H1 (cell line): ENCODE measurements at regions not wholly inside any gene's neighbourhood (a gene's known extent, or its start where the extent isn't known, plus 50 kb on each side); places are given as distances from the start of the nearest gene placed in this dataset.

Experiments
- CTCF ChIA-PET: fragments of 300-600 bp; sonication (Branson Sonifier 250); formaldehyde crosslinking; loops from one replicate; lab custom pipeline; 2021; ENCODE audit not compliant: partially characterized antibody; lab: Charles Lee
- POLR2A ChIA-PET: fragments of 300-600 bp; sonication (Branson Sonifier 250); formaldehyde crosslinking; loops from one replicate; lab custom pipeline; 2021; ENCODE audit warnings: inconsistent platforms; ENCODE audit not compliant: partially characterized antibody; lab: Charles Lee
- DNase-seq, 2 experiments: peaks; one replicate each; pipeline versions ENCODE4 v3.0.0 to v3.0.0-alpha.2; 2010 to 2022; ENCODE audit warnings: low spot score in 2 of 2, low read depth in 1 of 2, mixed read lengths in 1 of 2
- FAIRE-seq: peaks from 2 replicates; lab custom pipeline; 2011; peaks lifted over from hg19 to GRCh38; lab: Jason Lieb, UNC
- H2AFZ ChIP-seq: 2 replicates; pipeline ENCODE4 v1.8.1; 2012; ENCODE audit warnings: low read length, inconsistent platforms
- H2AK5ac ChIP-seq: 2 replicates; pipeline ENCODE4 v1.6.1; 2013; ENCODE audit warnings: low read depth, low read length
- H2BK120ac ChIP-seq: replicated peaks from 2 replicates; pipeline ENCODE3; 2013; ENCODE audit warnings: low read depth, low read length, inconsistent platforms
- H2BK12ac ChIP-seq: 2 replicates; pipeline ENCODE4 v1.6.1; 2013; ENCODE audit warnings: low read depth, low read length
- H2BK15ac ChIP-seq: 2 replicates; pipeline ENCODE4 v1.6.1; 2013; ENCODE audit warnings: low read length
- H2BK20ac ChIP-seq: 2 replicates; pipeline ENCODE4 v1.6.1; 2013; ENCODE audit warnings: low read length
- H2BK5ac ChIP-seq: 2 replicates; pipeline ENCODE4 v1.6.1; 2013; ENCODE audit warnings: low read depth, low read length
- H3K14ac ChIP-seq: 2 replicates; pipeline ENCODE4 v1.6.1; 2013; ENCODE audit warnings: inconsistent platforms; ENCODE audit not compliant: insufficient read length
- H3K18ac ChIP-seq: 2 replicates; pipeline ENCODE4 v1.6.1; 2013; ENCODE audit warnings: low read length; ENCODE audit errors: extremely low read depth
- H3K23ac ChIP-seq: 2 replicates; pipeline ENCODE4 v1.6.1; 2013; ENCODE audit warnings: inconsistent platforms; ENCODE audit not compliant: insufficient read length
- H3K23me2 ChIP-seq: 2 replicates; pipeline ENCODE4 v1.6.1; 2013; ENCODE audit warnings: low read depth, low read length
- H3K27ac ChIP-seq: 2 replicates; pipeline ENCODE4 v1.6.1; 2011; ENCODE audit warnings: low read depth, low read length, inconsistent platforms
- H3K27me3 ChIP-seq, 4 experiments: replicated peaks in 1 of 4; 1 replicate in 1 of 4; 2 replicates in 3 of 4; pipeline versions ENCODE4 v1.6.1 to v1.8.1; 2011 to 2013; ENCODE audit warnings: low read length in 3 of 4, mild to moderate bottlenecking in 3 of 4, inconsistent platforms in 2 of 4, mixed read lengths in 2 of 4, moderate library complexity in 1 of 4; ENCODE audit not compliant: control insufficient read depth in 3 of 4, insufficient read depth in 3 of 4; ENCODE audit errors: extremely low read depth in 1 of 4
- H3K36me3 ChIP-seq, 4 experiments: 2 replicates each; pipeline versions ENCODE4 v1.6.1 to v1.8.1; 2011 to 2013; ENCODE audit warnings: mild to moderate bottlenecking in 4 of 4, low read length in 3 of 4, moderate library complexity in 2 of 4, control low read depth in 1 of 4, inconsistent platforms in 1 of 4; ENCODE audit not compliant: insufficient read depth in 4 of 4, control insufficient read depth in 2 of 4
- H3K4ac ChIP-seq: replicated peaks from 2 replicates; pipeline ENCODE3; 2013; ENCODE audit warnings: low read length, low read depth, mixed read lengths, inconsistent platforms; ENCODE audit not compliant: insufficient read length
- H3K4me1 ChIP-seq, 4 experiments: replicated peaks in 1 of 4; 1 replicate in 1 of 4; 2 replicates in 3 of 4; pipeline versions ENCODE4 v1.6.1 to v1.8.1; 2011 to 2013; ENCODE audit warnings: low read length in 3 of 4, inconsistent platforms in 2 of 4, mixed read lengths in 1 of 4; ENCODE audit not compliant: insufficient read depth in 4 of 4, control insufficient read depth in 3 of 4
- H3K4me2 ChIP-seq, 2 experiments: 2 replicates each; pipeline versions ENCODE4 v1.6.1 to v1.8.1; 2011 to 2013; ENCODE audit warnings: low read depth in 2 of 2, low read length in 2 of 2, control low read depth in 1 of 2, inconsistent platforms in 1 of 2, mild to moderate bottlenecking in 1 of 2; ENCODE audit not compliant: insufficient read depth in 1 of 2
- H3K4me3 ChIP-seq, 4 experiments: fragments of 200-600, 300-600 bp in 1 of 4; sonication (generic), shearing (Covaris generic), sonication (Bioruptor Twin) in 1 of 4; 2 replicates each; pipeline versions ENCODE4 v1.5.1 to v1.8.1; 2011 to 2016; ENCODE audit warnings: low read length in 4 of 4, low read depth in 3 of 4, control low read depth in 2 of 4, inconsistent platforms in 2 of 4, mild to moderate bottlenecking in 2 of 4, mixed read lengths in 1 of 4, moderate library complexity in 1 of 4; ENCODE audit not compliant: insufficient read depth in 2 of 4; ENCODE audit errors: extremely low read depth in 1 of 4
- H3K56ac ChIP-seq: replicated peaks from 2 replicates; pipeline ENCODE3; 2013; ENCODE audit warnings: low read depth, mild to moderate bottlenecking, mixed read lengths, low read length, inconsistent platforms; ENCODE audit not compliant: insufficient read length
- H3K79me1 ChIP-seq: 2 replicates; pipeline ENCODE4 v1.6.1; 2013; ENCODE audit warnings: low read depth, low read length, control low read depth
- H3K79me2 ChIP-seq, 2 experiments: 2 replicates each; pipeline versions ENCODE4 v1.6.1 to v1.8.1; 2012 to 2013; ENCODE audit warnings: low read length in 2 of 2, mild to moderate bottlenecking in 2 of 2, inconsistent platforms in 1 of 2; ENCODE audit not compliant: insufficient read depth in 2 of 2, control insufficient read depth in 1 of 2
- H3K9ac ChIP-seq, 4 experiments: replicated peaks in 1 of 4; 1 replicate in 1 of 4; 2 replicates in 3 of 4; pipeline versions ENCODE4 v1.6.1 to v1.8.1; 2011 to 2013; ENCODE audit warnings: low read depth in 3 of 4, low read length in 3 of 4, control low read depth in 2 of 4, mild to moderate bottlenecking in 2 of 4, moderate library complexity in 2 of 4, inconsistent platforms in 1 of 4; ENCODE audit errors: extremely low read depth in 1 of 4
- H3K9me3 ChIP-seq, 2 experiments: 2 replicates each; pipeline versions ENCODE4 v1.6.1 to v1.8.1; 2012 to 2013; ENCODE audit warnings: mild to moderate bottlenecking in 2 of 2, moderate library complexity in 2 of 2, control low read depth in 1 of 2, inconsistent platforms in 1 of 2, low read depth in 1 of 2, low read length in 1 of 2, mixed read lengths in 1 of 2; ENCODE audit not compliant: insufficient read depth in 2 of 2
- H4K20me1 ChIP-seq, 2 experiments: replicated peaks in 1 of 2; 2 replicates each; pipeline versions ENCODE3 to v1.8.1; 2011 to 2013; ENCODE audit warnings: inconsistent platforms in 2 of 2, low read length in 2 of 2, mild to moderate bottlenecking in 1 of 2; ENCODE audit not compliant: insufficient read depth in 2 of 2, control insufficient read depth in 1 of 2
- H4K5ac ChIP-seq: 2 replicates; pipeline ENCODE4 v1.6.1; 2013; ENCODE audit warnings: low read length, low read depth, mixed read lengths, inconsistent platforms; ENCODE audit not compliant: insufficient read length
- H4K8ac ChIP-seq: 2 replicates; pipeline ENCODE4 v1.8.0; 2013; ENCODE audit warnings: mild to moderate bottlenecking, moderate library complexity, low read length, inconsistent platforms; ENCODE audit not compliant: insufficient read depth; ENCODE audit errors: extremely low read depth
- H4K91ac ChIP-seq: replicated peaks from 2 replicates; pipeline ENCODE3; 2013; ENCODE audit warnings: low read length, mixed read lengths, inconsistent platforms; ENCODE audit not compliant: insufficient read length
- CHD2 ChIP-seq: IDR thresholded peaks from 2 replicates; pipeline ENCODE4 v1.6.1; 2012; ENCODE audit warnings: low read length, improper control_type of control experiment
- CTBP2 ChIP-seq: IDR thresholded peaks from 2 replicates; pipeline ENCODE4 v1.7.0; 2011; ENCODE audit warnings: borderline replicate concordance, mild to moderate bottlenecking, moderate library complexity, mixed read lengths, low read length; ENCODE audit not compliant: insufficient read depth, insufficient read length
- JUN ChIP-seq: IDR thresholded peaks from 2 replicates; pipeline ENCODE4 v1.6.1; 2011; ENCODE audit warnings: low read depth, mild to moderate bottlenecking, improper control_type of control experiment, low read length
- KDM1A ChIP-seq: fragments of 200-600, 300-600 bp; sonication (generic); IDR thresholded peaks from 2 replicates; pipeline ENCODE4 v1.7.1; 2016; ENCODE audit warnings: mild to moderate bottlenecking, low read length, borderline replicate concordance
- MAX ChIP-seq: IDR thresholded peaks from 2 replicates; pipeline ENCODE4 v1.6.1; 2012; ENCODE audit warnings: inconsistent platforms
- WGBS, 2 experiments: shearing (Covaris generic) in 1 of 2; methylation state at CpG; one replicate each; pipeline versions ENCODE4 v1.1.6 to v1.1.7; 2013 to 2015; ENCODE audit warnings: low lambda C conversion rate in 2 of 2, mixed read lengths in 2 of 2, inconsistent platforms in 1 of 2, low coverage in 1 of 2, missing lambda C conversion rate in 1 of 2; ENCODE audit not compliant: insufficient replicate concordance in 2 of 2, insufficient coverage in 1 of 2, insufficient read length in 1 of 2; ENCODE audit errors: extremely low coverage in 1 of 2, missing lambda C conversion rate in 1 of 2; 5-methylcytosine and 5-hydroxymethylcytosine counted together

- no peak overlapping the region for H2BK15ac ChIP-seq
- TF ChIP-seq CHD2 (no peak), KDM1A (no peak), CTBP2 (no peak), MAX (no peak), JUN (no peak)
- no peaks in the 10 kb centered on the region for H3K79me2 ChIP-seq
- H4K91ac ChIP-seq: no peak overlapping the region
- no peaks in the 10 kb centered on the region for H3K4me1 ChIP-seq
- no peak overlapping the region for H3K56ac ChIP-seq
- H2BK12ac ChIP-seq: no peak overlapping the region
- 83% methylated on average over 1 of the region's 1 CpG; no CpG with 5 or more reads in 1 of the 2 experiments for WGBS, 2 experiments
- H3K79me1 ChIP-seq: no peaks in the 10 kb centered on the region
- H3K27ac ChIP-seq: no peak overlapping the region
- ChIA-PET POLR2A (no interaction called here), CTCF (no interaction called here)
- H3K9me3 ChIP-seq: no peaks in the 10 kb centered on the region
- no peak overlapping the region for H3K14ac ChIP-seq
- no peak overlapping the region for H2BK20ac ChIP-seq
- H3K18ac ChIP-seq: no peak overlapping the region
- DNase-seq (no peak), FAIRE-seq (no peak)
- no peak overlapping the region for H3K4me2 ChIP-seq
- no peak overlapping the region for H2BK120ac ChIP-seq
- H3K27me3 ChIP-seq: no peaks in the 10 kb centered on the region
- no peak overlapping the region; the same call in 1 of the 2 replicates for H2AFZ ChIP-seq
- no peaks in the 10 kb centered on the region for H3K36me3 ChIP-seq
- no peak overlapping the region for H4K8ac ChIP-seq
- H3K4me3 ChIP-seq: no peak overlapping the region
- H2BK5ac ChIP-seq: no peak overlapping the region
- no peak overlapping the region for H2AK5ac ChIP-seq
- H3K4ac ChIP-seq: no peak overlapping the region
- H3K23me2 ChIP-seq: no peaks in the 10 kb centered on the region
- no peak overlapping the region for H3K9ac ChIP-seq
- no peaks in the 10 kb centered on the region for H4K20me1 ChIP-seq
- H4K5ac ChIP-seq: no peak overlapping the region
- H3K23ac ChIP-seq: no peak overlapping the region
Observed at GRCh38 chr3:77939726-77940125, 899.8 kb downstream of the ROBO2 start.
